ENCODE measurements at regions not wholly inside any gene's neighbourhood (a gene's known extent, or its start where the extent isn't known, plus 50 kb on each side); places are given as distances from the start of the nearest gene placed in this dataset.

DNA sequence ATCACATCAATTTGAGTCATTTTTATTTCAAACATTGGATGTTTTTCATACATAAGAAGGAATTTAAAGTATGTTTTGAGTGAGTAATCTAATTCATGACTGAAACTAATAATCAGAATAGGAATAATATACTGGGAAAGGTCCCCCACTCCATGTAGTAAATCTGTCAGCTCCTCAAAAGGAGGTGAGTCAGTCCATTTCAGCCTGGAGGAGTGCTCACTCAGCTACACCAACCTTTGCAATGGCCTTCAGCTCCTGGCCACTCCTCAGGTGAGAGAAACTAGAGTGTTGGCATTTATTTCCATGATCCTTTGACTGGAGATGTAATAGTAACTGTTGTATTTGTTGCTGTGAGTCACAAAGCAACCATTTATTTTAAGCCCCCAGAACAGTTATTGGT is 744.9 kb upstream of the ARRDC4 start:
- intact Hi-C loops (cut with DNase I; ENCODE audit: low total_unique reads) (no loop called here), in situ Hi-C loops (cut with MboI; ENCODE audit: low sequenced_read_pairs in 4 of 4) (no loop called here)
- Histone ChIP-seq H3K36me3 (no peaks in the 10 kb centered on the region), H3K4me1 (no peaks in the 10 kb centered on the region), H3K4me3 (no peak overlapping the region), H3K27ac (no peak overlapping the region), H3K27me3 (no peaks in the 10 kb centered on the region), H3K9me3 (no peaks in the 10 kb centered on the region)
- no peak for DNase-seq
- no peak for ATAC-seq
- no peak for TF ChIP-seq POLR2A (IDR thresholded peaks at IDR 0.05)
- TF ChIP-seq, protein P1, sequence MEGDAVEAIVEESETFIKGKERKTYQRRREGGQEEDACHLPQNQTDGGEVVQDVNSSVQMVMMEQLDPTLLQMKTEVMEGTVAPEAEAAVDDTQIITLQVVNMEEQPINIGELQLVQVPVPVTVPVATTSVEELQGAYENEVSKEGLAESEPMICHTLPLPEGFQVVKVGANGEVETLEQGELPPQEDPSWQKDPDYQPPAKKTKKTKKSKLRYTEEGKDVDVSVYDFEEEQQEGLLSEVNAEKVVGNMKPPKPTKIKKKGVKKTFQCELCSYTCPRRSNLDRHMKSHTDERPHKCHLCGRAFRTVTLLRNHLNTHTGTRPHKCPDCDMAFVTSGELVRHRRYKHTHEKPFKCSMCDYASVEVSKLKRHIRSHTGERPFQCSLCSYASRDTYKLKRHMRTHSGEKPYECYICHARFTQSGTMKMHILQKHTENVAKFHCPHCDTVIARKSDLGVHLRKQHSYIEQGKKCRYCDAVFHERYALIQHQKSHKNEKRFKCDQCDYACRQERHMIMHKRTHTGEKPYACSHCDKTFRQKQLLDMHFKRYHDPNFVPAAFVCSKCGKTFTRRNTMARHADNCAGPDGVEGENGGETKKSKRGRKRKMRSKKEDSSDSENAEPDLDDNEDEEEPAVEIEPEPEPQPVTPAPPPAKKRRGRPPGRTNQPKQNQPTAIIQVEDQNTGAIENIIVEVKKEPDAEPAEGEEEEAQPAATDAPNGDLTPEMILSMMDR (IDR thresholded peaks at IDR 0.05 in 4 of 5, conservative IDR thresholded peaks at IDR 0.05 in 1 of 5) = no peak

DNA sequence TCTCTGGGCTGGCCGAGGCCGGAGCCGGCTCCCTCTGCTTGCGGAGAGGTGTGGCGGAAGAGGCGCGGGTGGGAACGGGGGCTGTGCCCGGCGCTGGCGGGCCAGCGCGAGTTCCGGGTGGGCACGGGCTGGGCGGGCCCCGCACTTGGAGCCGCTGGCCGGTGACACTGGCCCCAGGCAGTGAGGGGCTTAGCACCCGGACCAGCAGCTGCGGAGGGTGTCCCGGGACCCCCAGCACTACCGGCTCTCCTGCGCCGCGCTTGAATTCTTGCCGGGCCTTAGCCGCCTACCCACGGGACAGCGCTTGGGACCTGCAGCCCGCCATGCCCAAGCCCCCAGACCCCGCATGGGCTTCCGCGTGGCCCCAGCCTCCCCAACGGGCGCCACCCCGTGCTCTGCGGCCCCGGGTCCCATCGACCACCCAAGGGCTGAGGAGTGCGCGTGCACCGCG is 736.3 kb upstream of the ARRDC4 start:
- H3K36me3 ChIP-seq = no peaks in the 10 kb centered on the region
- H3K4me1 ChIP-seq = no peaks in the 10 kb centered on the region
- H3K27me3 ChIP-seq = no peaks in the 10 kb centered on the region
- intact Hi-C loops (cut with DNase I; ENCODE audit: low total_unique reads) (no loop called here), in situ Hi-C loops (cut with MboI; ENCODE audit: low sequenced_read_pairs in 4 of 4) (no loop called here)
- H3K4me3 ChIP-seq = no peak overlapping the region
- no peak for DNase-seq
- H3K9me3 ChIP-seq = no peaks in the 10 kb centered on the region
- ATAC-seq = no peak
- no peak overlapping the region for H3K27ac ChIP-seq
- TF ChIP-seq, protein P1 (IDR thresholded peaks at IDR 0.05 in 4 of 5, conservative IDR thresholded peaks at IDR 0.05 in 1 of 5) = no peak
- TF ChIP-seq POLR2A (IDR thresholded peaks at IDR 0.05) = no peak

DNA sequence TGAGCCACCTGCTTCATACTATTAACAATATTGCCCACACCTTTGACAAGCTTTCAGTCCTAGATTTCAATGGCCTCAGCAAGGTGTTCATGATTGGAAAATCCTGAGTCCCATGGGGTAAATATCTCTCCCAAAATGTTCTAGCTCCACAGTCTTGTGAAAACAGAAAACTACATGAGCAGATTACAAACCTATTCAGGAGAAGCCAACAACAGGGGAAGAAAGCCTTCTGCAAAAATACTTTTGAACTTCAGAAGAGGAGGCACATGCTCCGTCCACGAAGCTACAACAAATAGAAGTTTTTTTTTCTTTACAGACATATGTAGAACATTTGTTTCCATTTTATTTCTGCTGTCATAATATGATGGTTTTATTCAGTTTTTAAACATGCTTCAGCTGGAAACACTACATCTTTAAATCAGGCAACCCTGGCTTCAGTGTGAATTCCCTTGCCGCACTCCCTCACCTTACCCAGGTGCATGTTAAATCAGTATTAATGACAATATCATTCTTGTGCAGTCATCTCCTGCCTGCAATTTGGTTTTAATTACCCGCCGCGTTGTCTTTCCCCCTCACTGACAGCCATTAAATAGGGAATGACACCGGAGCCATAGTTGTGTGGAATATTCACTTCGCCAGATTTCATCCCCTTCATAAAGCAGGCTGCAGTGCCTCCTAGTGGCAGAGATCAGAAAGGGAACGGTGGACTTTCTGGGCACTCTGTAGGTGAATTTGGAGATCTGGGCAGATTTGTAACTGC is 725.5 kb upstream of the ARRDC4 start:
- intact Hi-C loops (cut with DNase I; ENCODE audit: low total_unique reads) (loop anchor here (5.0 kb wide), 1 partner anchor 1978 kb away; no protein-coding TSS in a partner anchor), in situ Hi-C loops (cut with MboI; ENCODE audit: low sequenced_read_pairs in 4 of 4) (loop anchor here in 2 of 4 donors (25.0 kb wide), 1 partner anchor 1973 kb away; no protein-coding TSS in a partner anchor)
- no peak for TF ChIP-seq POLR2A (IDR thresholded peaks at IDR 0.05)
- TF ChIP-seq, protein P1 (IDR thresholded peaks at IDR 0.05 in 4 of 5, conservative IDR thresholded peaks at IDR 0.05 in 1 of 5) = peak; percentile 45 to 71 (median 60)
- peak overlapping the region in 1 of 4 donors; percentile 4 for H3K4me3 ChIP-seq
- ATAC-seq (peak in 1 of 2 donors; percentile 60), DNase-seq (peak in 1 of 2 donors; percentile 15)
- H3K36me3 ChIP-seq = no peaks in the 10 kb centered on the region
- no peak overlapping the region for H3K27ac ChIP-seq
- no peaks in the 10 kb centered on the region for H3K27me3 ChIP-seq
- peaks cover 0 to 3% (median 0%) of the 10 kb centered on the region in 3 donors for H3K9me3 ChIP-seq
- no peaks in the 10 kb centered on the region for H3K4me1 ChIP-seq

DNA sequence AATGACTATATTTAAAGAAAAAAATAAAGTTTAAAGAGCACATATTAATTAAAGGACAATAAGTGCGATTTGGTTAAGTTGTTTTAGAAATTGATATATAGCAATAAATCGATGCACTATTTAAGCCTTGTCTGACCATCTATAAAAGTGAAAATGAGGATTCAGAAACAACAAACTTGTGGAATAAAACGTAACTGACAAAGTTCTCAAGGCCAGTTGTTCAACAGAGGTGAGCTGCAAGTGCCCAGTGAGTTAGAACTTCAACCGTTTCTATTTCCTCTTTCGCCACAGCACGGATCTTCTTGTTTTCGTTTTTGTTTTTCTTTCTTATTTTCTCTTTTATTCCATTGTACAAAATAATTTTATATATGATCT is 724.9 kb upstream of the ARRDC4 start:
- Histone ChIP-seq H3K4me3 (peak overlapping the region in 1 of 4 donors; percentile 4), H3K36me3 (no peaks in the 10 kb centered on the region), H3K4me1 (no peaks in the 10 kb centered on the region), H3K9me3 (peaks cover 0 to 3% (median 0%) of the 10 kb centered on the region in 3 donors), H3K27ac (no peak overlapping the region), H3K27me3 (no peaks in the 10 kb centered on the region)
- intact Hi-C loops (cut with DNase I; ENCODE audit: low total_unique reads) (loop anchor here (5.0 kb wide), 1 partner anchor 1978 kb away; no protein-coding TSS in a partner anchor), in situ Hi-C loops (cut with MboI; ENCODE audit: low sequenced_read_pairs in 4 of 4) (loop anchor here in 2 of 4 donors (25.0 kb wide), 1 partner anchor 1973 kb away; no protein-coding TSS in a partner anchor)
- no peak for DNase-seq
- ATAC-seq = no peak
- TF ChIP-seq, protein P1 (IDR thresholded peaks at IDR 0.05 in 4 of 5, conservative IDR thresholded peaks at IDR 0.05 in 1 of 5) = no peak
- TF ChIP-seq POLR2A (IDR thresholded peaks at IDR 0.05) = no peak

Data from gastrocnemius medialis (tissue), 4 donors.